ENCODE measurements at regions not wholly inside any gene's neighbourhood (a gene's known extent, or its start where the extent isn't known, plus 50 kb on each side); places are given as distances from the start of the nearest gene placed in this dataset.
"Not testable (repeated sequence)": the region's sequence is repeated elsewhere in the genome, so short reads cannot be mapped to it uniquely, and the experiment has no call there.

DNA sequence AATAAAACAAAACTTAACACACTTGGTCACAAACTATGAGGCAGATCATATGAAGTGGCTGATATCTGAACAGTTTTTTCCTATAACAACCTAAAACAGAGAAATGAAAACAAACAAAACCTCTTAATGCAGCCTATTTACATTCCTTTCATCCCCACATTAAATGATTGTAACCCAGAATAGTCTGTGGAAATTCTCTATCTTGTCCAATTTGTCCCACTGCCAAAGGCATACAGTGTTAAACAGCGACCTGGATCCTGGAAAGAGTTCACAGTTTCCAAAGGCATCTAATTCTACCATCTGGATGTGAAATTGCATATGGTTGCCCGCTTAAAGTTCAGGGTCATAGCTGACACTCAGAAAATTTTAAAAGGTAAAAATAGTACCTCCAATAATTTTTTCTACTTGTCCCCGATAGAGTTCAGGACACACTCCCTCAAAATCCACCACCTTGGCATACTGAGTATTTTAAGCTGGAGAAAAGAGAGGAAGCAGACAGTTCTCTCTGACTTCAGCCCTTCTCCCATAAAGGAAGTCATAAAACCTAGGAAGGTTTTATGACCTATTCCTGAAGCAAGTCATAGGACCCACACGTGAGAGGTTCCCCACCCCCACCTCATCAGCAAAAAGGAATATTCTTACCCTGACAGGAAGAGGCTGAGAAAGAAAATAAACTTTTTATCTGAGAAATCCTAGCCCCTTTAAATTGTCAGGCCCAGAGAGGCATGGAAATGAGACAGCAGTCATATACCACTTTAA is 270.2 kb downstream of the PAPSS1 start:
- Histone ChIP-seq H3K9me3 (ENCODE audit: insufficient read depth, low read depth, low read length) (no peaks in the 10 kb centered on the region), H3K79me2 (ENCODE audit: insufficient read depth, low read length) (no peaks in the 10 kb centered on the region), H3K9ac (ENCODE audit: low read depth, low read length, poor library complexity, severe bottlenecking) (no peak overlapping the region), H4K20me1 (ENCODE audit: insufficient read depth, low read length, poor library complexity, severe bottlenecking) (no peaks in the 10 kb centered on the region), H3K4me1 (ENCODE audit: insufficient read depth, low read length, poor library complexity, severe bottlenecking) (peaks cover 17% of the 10 kb centered on the region), H3F3A (ENCODE audit: low read depth) (no peaks in the 10 kb centered on the region), H3K9me2 (replicated peaks; ENCODE audit: low read depth, low read length) (no peaks in the 10 kb centered on the region), H3K4me3 (ENCODE audit: low read length, poor library complexity, severe bottlenecking) (peak overlapping the region; percentile 23), H3K4me2 (ENCODE audit: low read depth, low read length, poor library complexity, severe bottlenecking) (peak overlapping the region; percentile 29), H3K27me3 (ENCODE audit: insufficient read depth, low read length, poor library complexity, severe bottlenecking) (no peaks in the 10 kb centered on the region), H2AFZ (ENCODE audit: low read length) (0 out of 2 replicates have a peak overlapping the region, but pooled peaks have one; percentile 38), H3K36me3 (ENCODE audit: insufficient read depth, low read length) (no peaks in the 10 kb centered on the region)
- TF ChIP-seq, protein P1, sequence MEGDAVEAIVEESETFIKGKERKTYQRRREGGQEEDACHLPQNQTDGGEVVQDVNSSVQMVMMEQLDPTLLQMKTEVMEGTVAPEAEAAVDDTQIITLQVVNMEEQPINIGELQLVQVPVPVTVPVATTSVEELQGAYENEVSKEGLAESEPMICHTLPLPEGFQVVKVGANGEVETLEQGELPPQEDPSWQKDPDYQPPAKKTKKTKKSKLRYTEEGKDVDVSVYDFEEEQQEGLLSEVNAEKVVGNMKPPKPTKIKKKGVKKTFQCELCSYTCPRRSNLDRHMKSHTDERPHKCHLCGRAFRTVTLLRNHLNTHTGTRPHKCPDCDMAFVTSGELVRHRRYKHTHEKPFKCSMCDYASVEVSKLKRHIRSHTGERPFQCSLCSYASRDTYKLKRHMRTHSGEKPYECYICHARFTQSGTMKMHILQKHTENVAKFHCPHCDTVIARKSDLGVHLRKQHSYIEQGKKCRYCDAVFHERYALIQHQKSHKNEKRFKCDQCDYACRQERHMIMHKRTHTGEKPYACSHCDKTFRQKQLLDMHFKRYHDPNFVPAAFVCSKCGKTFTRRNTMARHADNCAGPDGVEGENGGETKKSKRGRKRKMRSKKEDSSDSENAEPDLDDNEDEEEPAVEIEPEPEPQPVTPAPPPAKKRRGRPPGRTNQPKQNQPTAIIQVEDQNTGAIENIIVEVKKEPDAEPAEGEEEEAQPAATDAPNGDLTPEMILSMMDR (conservative IDR thresholded peaks at IDR 0.05; ENCODE audit: low read length) = no peak
- TF ChIP-seq EZH2phosphoT487 (IDR thresholded peaks at IDR 0.05; ENCODE audit: borderline replicate concordance) = no peak

DNA sequence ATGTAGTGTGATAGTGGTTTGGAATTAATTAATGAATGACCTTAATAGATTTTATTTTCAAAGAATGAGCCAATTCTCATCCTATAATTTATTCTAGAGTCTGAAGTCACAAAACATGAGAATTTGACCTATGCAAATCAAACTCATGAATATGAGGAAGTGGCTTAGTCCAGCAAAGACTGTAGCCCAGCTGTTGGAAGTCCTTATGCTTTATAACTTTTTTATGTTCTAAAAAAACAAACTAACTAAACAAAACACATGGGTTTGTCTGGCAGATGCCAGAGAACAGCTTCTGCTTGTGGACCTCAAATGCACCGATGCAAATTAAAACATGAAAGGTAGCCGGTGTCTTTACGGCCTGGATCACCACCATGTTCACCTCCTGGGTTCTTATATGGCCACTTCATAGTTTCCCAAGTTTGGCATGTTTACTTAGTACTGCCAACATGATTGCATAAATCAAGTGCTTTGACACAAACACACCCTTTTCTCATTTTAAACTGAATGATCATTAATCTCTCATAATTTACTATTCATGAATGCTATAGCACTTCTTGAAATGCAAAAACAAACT is 277.4 kb downstream of the PAPSS1 start:
- H2AFZ ChIP-seq (ENCODE audit: low read length) = no peak overlapping the region
- no peak overlapping the region for H3K9ac ChIP-seq (ENCODE audit: low read depth, low read length, poor library complexity, severe bottlenecking)
- no peaks in the 10 kb centered on the region for H3K36me3 ChIP-seq (ENCODE audit: insufficient read depth, low read length)
- no peaks in the 10 kb centered on the region for H3K4me1 ChIP-seq (ENCODE audit: insufficient read depth, low read length, poor library complexity, severe bottlenecking)
- no peaks in the 10 kb centered on the region for H3K79me2 ChIP-seq (ENCODE audit: insufficient read depth, low read length)
- H3K9me2 ChIP-seq (replicated peaks; ENCODE audit: low read depth, low read length) = no peaks in the 10 kb centered on the region
- no peak overlapping the region for H3K4me3 ChIP-seq (ENCODE audit: low read length, poor library complexity, severe bottlenecking)
- H3K4me2 ChIP-seq (ENCODE audit: low read depth, low read length, poor library complexity, severe bottlenecking) = no peak overlapping the region
- H3K9me3 ChIP-seq (ENCODE audit: insufficient read depth, low read depth, low read length) = no peaks in the 10 kb centered on the region
- TF ChIP-seq, protein P1 (conservative IDR thresholded peaks at IDR 0.05; ENCODE audit: low read length) = no peak
- no peaks in the 10 kb centered on the region for H3K27me3 ChIP-seq (ENCODE audit: insufficient read depth, low read length, poor library complexity, severe bottlenecking)
- H4K20me1 ChIP-seq (ENCODE audit: insufficient read depth, low read length, poor library complexity, severe bottlenecking) = no peaks in the 10 kb centered on the region
- no peaks in the 10 kb centered on the region for H3F3A ChIP-seq (ENCODE audit: low read depth)

DNA sequence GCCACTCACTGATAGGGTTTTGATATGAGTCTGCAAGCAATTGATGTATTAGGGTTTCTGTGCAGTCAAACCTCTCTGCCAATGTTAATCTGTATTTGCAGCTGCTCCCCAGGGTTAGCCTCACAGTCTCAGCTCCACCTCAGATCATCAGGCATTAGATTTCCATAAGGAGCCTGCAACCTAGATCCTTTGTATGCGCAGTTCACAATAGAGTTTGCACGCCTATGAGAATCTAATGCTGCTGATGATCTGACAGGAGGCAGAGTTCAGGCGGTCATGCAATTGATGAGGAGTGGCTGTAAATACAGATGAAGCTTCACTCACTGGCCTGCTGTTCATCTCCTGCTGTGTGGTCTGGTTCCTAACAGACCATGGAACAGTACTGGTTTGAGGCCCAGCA is 280.6 kb downstream of the PAPSS1 start:
- Histone ChIP-seq H3K4me2 (ENCODE audit: low read depth, low read length, poor library complexity, severe bottlenecking) (no peak overlapping the region), H3K4me3 (ENCODE audit: low read length, poor library complexity, severe bottlenecking) (no peak overlapping the region), H3K27me3 (ENCODE audit: insufficient read depth, low read length, poor library complexity, severe bottlenecking) (no peaks in the 10 kb centered on the region), H4K20me1 (ENCODE audit: insufficient read depth, low read length, poor library complexity, severe bottlenecking) (no peaks in the 10 kb centered on the region), H3K9me3 (ENCODE audit: insufficient read depth, low read depth, low read length) (no peaks in the 10 kb centered on the region), H3K36me3 (ENCODE audit: insufficient read depth, low read length) (no peaks in the 10 kb centered on the region), H3K79me2 (ENCODE audit: insufficient read depth, low read length) (no peaks in the 10 kb centered on the region), H3K4me1 (ENCODE audit: insufficient read depth, low read length, poor library complexity, severe bottlenecking) (no peaks in the 10 kb centered on the region), H3K9me2 (replicated peaks; ENCODE audit: low read depth, low read length) (no peaks in the 10 kb centered on the region), H3F3A (ENCODE audit: low read depth) (no peaks in the 10 kb centered on the region), H2AFZ (ENCODE audit: low read length) (no peak overlapping the region), H3K9ac (ENCODE audit: low read depth, low read length, poor library complexity, severe bottlenecking) (no peak overlapping the region)
- TF ChIP-seq, protein P1 (conservative IDR thresholded peaks at IDR 0.05; ENCODE audit: low read length) = no peak
- TF ChIP-seq EZH2phosphoT487 (IDR thresholded peaks at IDR 0.05; ENCODE audit: borderline replicate concordance) = no peak

DNA sequence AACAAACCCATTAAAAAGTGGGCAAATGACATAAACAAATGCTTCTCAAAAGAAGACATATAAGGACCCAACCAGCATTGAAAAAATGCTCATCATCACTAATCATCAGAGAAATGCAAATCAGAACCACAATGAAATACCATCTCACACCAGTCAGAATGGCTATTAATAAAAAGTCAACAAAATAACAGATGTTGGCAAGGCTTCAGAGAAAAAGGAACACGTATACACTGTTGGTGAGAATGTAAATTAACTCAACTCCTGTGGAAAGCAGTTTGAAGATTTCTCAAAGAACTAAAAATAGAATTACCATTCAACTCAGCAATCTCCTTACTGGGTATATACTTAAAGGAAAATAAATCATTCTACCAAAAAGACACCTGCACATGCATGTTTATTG is 283.6 kb downstream of the PAPSS1 start:
- not testable (repeated sequence) for H3K36me3 ChIP-seq (ENCODE audit: insufficient read depth, low read length); H3K27me3 ChIP-seq (ENCODE audit: insufficient read depth, low read length, poor library complexity, severe bottlenecking); H2AFZ ChIP-seq (ENCODE audit: low read length); H4K20me1 ChIP-seq (ENCODE audit: insufficient read depth, low read length, poor library complexity, severe bottlenecking); H3K9ac ChIP-seq (ENCODE audit: low read depth, low read length, poor library complexity, severe bottlenecking); H3K4me3 ChIP-seq (ENCODE audit: low read length, poor library complexity, severe bottlenecking); H3K79me2 ChIP-seq (ENCODE audit: insufficient read depth, low read length); H3K9me3 ChIP-seq (ENCODE audit: insufficient read depth, low read depth, low read length); H3F3A ChIP-seq (ENCODE audit: low read depth); H3K4me1 ChIP-seq (ENCODE audit: insufficient read depth, low read length, poor library complexity, severe bottlenecking); H3K9me2 ChIP-seq (replicated peaks; ENCODE audit: low read depth, low read length); H3K4me2 ChIP-seq (ENCODE audit: low read depth, low read length, poor library complexity, severe bottlenecking)

Measured in Loucy (cell line).